Kidney (tissue), 13 donors: ENCODE measurements at regions not wholly inside any gene's neighbourhood (a gene's known extent, or its start where the extent isn't known, plus 50 kb on each side); places are given as distances from the start of the nearest gene placed in this dataset.

Experiments used
- DNase-seq, 5 donors: peaks; one replicate each; pipeline ENCODE4 v3.0.0-alpha.2; 2013 to 2020
- FAIRE-seq: peaks from 2 replicates; lab custom pipeline; 2012; peaks lifted over from hg19 to GRCh38; lab: Jason Lieb, UNC
- H3K27ac ChIP-seq, 2 donors: one replicate each; pipeline ENCODE4 v1.7.0; 2013; ENCODE audit warnings: low read depth in 2 of 2, low read length in 2 of 2, inconsistent platforms in 1 of 2
- H3K27me3 ChIP-seq: one replicate; pipeline ENCODE4 v1.7.1; 2013; ENCODE audit warnings: low read length, inconsistent platforms; ENCODE audit not compliant: control insufficient read depth, insufficient read depth
- H3K36me3 ChIP-seq, 3 donors: one replicate each; pipeline versions ENCODE4 v1.7.0 to v1.7.1; 2013; ENCODE audit warnings: low read length in 3 of 3, control low read depth in 1 of 3, inconsistent platforms in 1 of 3; ENCODE audit not compliant: insufficient read depth in 3 of 3, control insufficient read depth in 2 of 3
- H3K4me1 ChIP-seq, 3 donors: one replicate each; pipeline versions ENCODE4 v1.7.0 to v1.7.1; 2013; ENCODE audit warnings: low read length in 3 of 3, inconsistent platforms in 1 of 3, low read depth in 1 of 3; ENCODE audit not compliant: control insufficient read depth in 2 of 3, insufficient read depth in 2 of 3
- H3K4me3 ChIP-seq, 3 donors: one replicate each; pipeline versions ENCODE4 v1.7.0 to v1.8.1; 2013; ENCODE audit warnings: low read length in 3 of 3, control low read depth in 1 of 3, inconsistent platforms in 1 of 3
- H3K9ac ChIP-seq, 3 donors: one replicate each; pipeline versions ENCODE4 v1.7.0 to v1.7.1; 2013; ENCODE audit warnings: low read length in 3 of 3, control low read depth in 1 of 3, inconsistent platforms in 1 of 3
- H3K9me3 ChIP-seq, 3 donors: one replicate each; pipeline versions ENCODE4 v1.7.0 to v1.7.1; 2013; ENCODE audit warnings: low read length in 3 of 3, control low read depth in 1 of 3, inconsistent platforms in 1 of 3; ENCODE audit not compliant: control insufficient read depth in 2 of 3, insufficient read depth in 1 of 3
- CTCF ChIP-seq: IDR thresholded peaks from 3 replicates; pipeline ENCODE4 v1.5.1; 2012; ENCODE audit warnings: mild to moderate bottlenecking, moderate library complexity, borderline replicate concordance; ENCODE audit not compliant: insufficient read depth; ENCODE audit errors: extremely low read depth
- intact Hi-C: fragments of 100-400 bp; cut with DNase I; formaldehyde crosslinking; loops from one replicate; pipeline ENCODE4 v1.11.1; 2022
- donor health status: control.
- donor health status: control.
- donor health status: control.
- donor health status: control.
- donor health status: control.
- donor health status: DM: yes; HTN: yes; CAD: no.
- donor health status: Normal renal cell carcinoma (clear cell type).

DNA sequence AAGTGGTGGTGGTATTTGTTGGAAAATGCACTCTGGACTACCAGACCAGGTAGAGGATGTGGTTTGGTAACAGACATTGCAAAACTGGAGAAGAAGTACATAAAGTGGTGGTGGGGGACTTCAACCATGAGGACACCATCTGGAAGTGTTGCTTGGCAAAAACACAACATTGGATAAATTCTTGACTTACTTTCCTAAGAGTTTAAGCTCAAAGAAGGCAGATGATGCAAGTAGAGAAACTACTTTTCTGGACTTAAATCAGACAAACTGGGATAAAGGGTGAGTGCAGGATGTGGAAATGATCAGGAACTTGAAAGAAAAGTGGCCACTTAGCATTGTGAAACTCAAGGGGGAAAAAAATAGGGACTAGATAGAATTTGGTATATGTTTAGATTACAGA, 487.4 kb downstream of the ZEB2 start:
- Histone ChIP-seq H3K9ac (no peak overlapping the region), H3K4me3 (no peak overlapping the region), H3K27me3 (no peaks in the 10 kb centered on the region), H3K36me3 (no peaks in the 10 kb centered on the region), H3K27ac (no peak overlapping the region), H3K9me3 (no peaks in the 10 kb centered on the region), H3K4me1 (no peaks in the 10 kb centered on the region)
- intact Hi-C loops = no loop called here
- no peak for TF ChIP-seq CTCF
- no peak for DNase-seq
- no peak for FAIRE-seq

- no peaks in the 10 kb centered on the region for H3K9me3 ChIP-seq
- no peaks in the 10 kb centered on the region for H3K4me1 ChIP-seq
- no peaks in the 10 kb centered on the region for H3K36me3 ChIP-seq
- H3K27ac ChIP-seq = no peak overlapping the region
- intact Hi-C loops = no loop called here
- H3K4me3 ChIP-seq = no peak overlapping the region
- no peak for DNase-seq
- H3K9ac ChIP-seq = no peak overlapping the region
- no peak for FAIRE-seq
- no peak for TF ChIP-seq CTCF
- no peaks in the 10 kb centered on the region for H3K27me3 ChIP-seq
These were observed 489.1 kb downstream of the ZEB2 start for GRCh38 chr2:144030791-144031190.

DNA sequence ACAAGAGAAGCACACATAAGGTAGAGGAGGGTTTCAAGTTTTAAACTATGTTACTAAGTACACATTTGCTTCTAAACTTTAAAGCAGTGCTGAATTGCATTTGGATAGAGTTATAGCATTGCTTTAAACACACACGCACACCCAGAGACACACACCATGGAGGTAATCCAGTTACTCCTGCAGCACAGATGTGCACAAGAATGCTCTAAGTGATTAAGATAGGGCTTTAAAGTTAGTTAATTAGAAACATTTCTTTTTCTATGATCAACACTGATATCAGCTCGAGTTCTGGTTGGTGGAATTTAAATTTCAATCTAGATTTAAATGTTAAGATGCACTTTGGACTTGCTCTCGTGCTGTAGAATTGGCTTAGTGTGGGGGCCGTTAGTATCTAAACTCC, 492.3 kb downstream of the ZEB2 start:
- H3K36me3 ChIP-seq = no peaks in the 10 kb centered on the region
- H3K27me3 ChIP-seq = no peaks in the 10 kb centered on the region
- DNase-seq = peak in 1 of 5 donors; percentile 12
- H3K4me3 ChIP-seq = no peak overlapping the region
- no peak overlapping the region for H3K9ac ChIP-seq
- no peak for FAIRE-seq
- intact Hi-C loops = no loop called here
- no peaks in the 10 kb centered on the region for H3K4me1 ChIP-seq
- no peak for TF ChIP-seq CTCF
- no peaks in the 10 kb centered on the region for H3K9me3 ChIP-seq
- H3K27ac ChIP-seq = no peak overlapping the region

- H3K27ac ChIP-seq = no peak overlapping the region
- DNase-seq (peak in 1 of 5 donors; percentile 74), FAIRE-seq (no peak)
- TF ChIP-seq CTCF = no peak
- no peaks in the 10 kb centered on the region for H3K36me3 ChIP-seq
- no peak overlapping the region for H3K9ac ChIP-seq
- H3K4me3 ChIP-seq = no peak overlapping the region
- H3K9me3 ChIP-seq = no peaks in the 10 kb centered on the region
- no peaks in the 10 kb centered on the region for H3K27me3 ChIP-seq
- no peaks in the 10 kb centered on the region for H3K4me1 ChIP-seq
- intact Hi-C loops = no loop called here
These were observed 493.2 kb downstream of the ZEB2 start for GRCh38 chr2:144026753-144027152.
